ENCODE measurements at regions not wholly inside any gene's neighbourhood (a gene's known extent, or its start where the extent isn't known, plus 50 kb on each side); places are given as distances from the start of the nearest gene placed in this dataset.

GRCh38 chr12:92596383-92596782 is 106.4 kb upstream of the PLEKHG7 start:
- Histone ChIP-seq H3K27me3 (ENCODE audit: control insufficient read depth, insufficient read depth, low read length) (no peaks in the 10 kb centered on the region), H3K27ac (ENCODE audit: low read depth, low read length) (no peak overlapping the region), H3K4me3 (ENCODE audit: low read length) (no peak overlapping the region), H3K36me3 (ENCODE audit: control insufficient read depth, insufficient read depth, low read length) (no peaks in the 10 kb centered on the region), H3K9ac (ENCODE audit: low read length) (peak overlapping the region; percentile 36), H3K4me1 (ENCODE audit: control insufficient read depth, insufficient read depth, low read length) (no peaks in the 10 kb centered on the region)

- Histone ChIP-seq H3K36me3 (ENCODE audit: control insufficient read depth, insufficient read depth, low read length) (no peaks in the 10 kb centered on the region), H3K9ac (ENCODE audit: low read length) (no peak overlapping the region), H3K27me3 (ENCODE audit: control insufficient read depth, insufficient read depth, low read length) (no peaks in the 10 kb centered on the region), H3K27ac (ENCODE audit: low read depth, low read length) (no peak overlapping the region), H3K4me3 (ENCODE audit: low read length) (no peak overlapping the region), H3K4me1 (ENCODE audit: control insufficient read depth, insufficient read depth, low read length) (no peaks in the 10 kb centered on the region)
Measured at GRCh38 chr12:92595663-92596062, 107.1 kb upstream of the PLEKHG7 start.

GRCh38 chr12:92593734-92594402 is 108.9 kb upstream of the PLEKHG7 start:
- Histone ChIP-seq H3K4me3 (ENCODE audit: low read length) (no peak overlapping the region), H3K27me3 (ENCODE audit: control insufficient read depth, insufficient read depth, low read length) (no peaks in the 10 kb centered on the region), H3K27ac (ENCODE audit: low read depth, low read length) (no peak overlapping the region), H3K9ac (ENCODE audit: low read length) (no peak overlapping the region), H3K36me3 (ENCODE audit: control insufficient read depth, insufficient read depth, low read length) (no peaks in the 10 kb centered on the region), H3K4me1 (ENCODE audit: control insufficient read depth, insufficient read depth, low read length) (no peaks in the 10 kb centered on the region)

- Histone ChIP-seq H3K4me1 (ENCODE audit: control insufficient read depth, insufficient read depth, low read length) (no peaks in the 10 kb centered on the region), H3K36me3 (ENCODE audit: control insufficient read depth, insufficient read depth, low read length) (no peaks in the 10 kb centered on the region), H3K27ac (ENCODE audit: low read depth, low read length) (no peak overlapping the region), H3K4me3 (ENCODE audit: low read length) (no peak overlapping the region), H3K27me3 (ENCODE audit: control insufficient read depth, insufficient read depth, low read length) (no peaks in the 10 kb centered on the region), H3K9ac (ENCODE audit: low read length) (no peak overlapping the region)
Measured at GRCh38 chr12:92585115-92585727, 117.6 kb upstream of the PLEKHG7 start.

GRCh38 chr12:92583910-92584309 is 118.9 kb upstream of the PLEKHG7 start:
- H3K27me3 ChIP-seq (ENCODE audit: control insufficient read depth, insufficient read depth, low read length): no peaks in the 10 kb centered on the region
- no peaks in the 10 kb centered on the region for H3K36me3 ChIP-seq (ENCODE audit: control insufficient read depth, insufficient read depth, low read length)
- no peak overlapping the region for H3K9ac ChIP-seq (ENCODE audit: low read length)
- H3K4me3 ChIP-seq (ENCODE audit: low read length): no peak overlapping the region
- H3K27ac ChIP-seq (ENCODE audit: low read depth, low read length): no peak overlapping the region
- no peaks in the 10 kb centered on the region for H3K4me1 ChIP-seq (ENCODE audit: control insufficient read depth, insufficient read depth, low read length)

GRCh38 chr12:92582893-92583292 is 119.9 kb upstream of the PLEKHG7 start:
- Histone ChIP-seq H3K9ac (ENCODE audit: low read length) (no peak overlapping the region), H3K4me1 (ENCODE audit: control insufficient read depth, insufficient read depth, low read length) (no peaks in the 10 kb centered on the region), H3K36me3 (ENCODE audit: control insufficient read depth, insufficient read depth, low read length) (no peaks in the 10 kb centered on the region), H3K27me3 (ENCODE audit: control insufficient read depth, insufficient read depth, low read length) (no peaks in the 10 kb centered on the region), H3K27ac (ENCODE audit: low read depth, low read length) (no peak overlapping the region), H3K4me3 (ENCODE audit: low read length) (no peak overlapping the region)

GRCh38 chr12:92582475-92582874 is 120.3 kb upstream of the PLEKHG7 start:
- H3K9ac ChIP-seq (ENCODE audit: low read length): no peak overlapping the region
- no peak overlapping the region for H3K4me3 ChIP-seq (ENCODE audit: low read length)
- no peaks in the 10 kb centered on the region for H3K4me1 ChIP-seq (ENCODE audit: control insufficient read depth, insufficient read depth, low read length)
- H3K36me3 ChIP-seq (ENCODE audit: control insufficient read depth, insufficient read depth, low read length): no peaks in the 10 kb centered on the region
- no peaks in the 10 kb centered on the region for H3K27me3 ChIP-seq (ENCODE audit: control insufficient read depth, insufficient read depth, low read length)
- H3K27ac ChIP-seq (ENCODE audit: low read depth, low read length): no peak overlapping the region

- Histone ChIP-seq H3K9ac (ENCODE audit: low read length) (no peak overlapping the region), H3K36me3 (ENCODE audit: control insufficient read depth, insufficient read depth, low read length) (no peaks in the 10 kb centered on the region), H3K27ac (ENCODE audit: low read depth, low read length) (no peak overlapping the region), H3K4me3 (ENCODE audit: low read length) (no peak overlapping the region), H3K27me3 (ENCODE audit: control insufficient read depth, insufficient read depth, low read length) (no peaks in the 10 kb centered on the region), H3K4me1 (ENCODE audit: control insufficient read depth, insufficient read depth, low read length) (no peaks in the 10 kb centered on the region)
Measured at GRCh38 chr12:92581604-92582003, 121.2 kb upstream of the PLEKHG7 start.

- H3K4me1 ChIP-seq (ENCODE audit: control insufficient read depth, insufficient read depth, low read length): no peaks in the 10 kb centered on the region
- no peaks in the 10 kb centered on the region for H3K36me3 ChIP-seq (ENCODE audit: control insufficient read depth, insufficient read depth, low read length)
- H3K27ac ChIP-seq (ENCODE audit: low read depth, low read length): no peak overlapping the region
- no peaks in the 10 kb centered on the region for H3K27me3 ChIP-seq (ENCODE audit: control insufficient read depth, insufficient read depth, low read length)
- H3K9ac ChIP-seq (ENCODE audit: low read length): no peak overlapping the region
- H3K4me3 ChIP-seq (ENCODE audit: low read length): no peak overlapping the region
Measured at GRCh38 chr12:92574911-92575570, 127.7 kb upstream of the PLEKHG7 start.

- H3K27me3 ChIP-seq (ENCODE audit: control insufficient read depth, insufficient read depth, low read length): no peaks in the 10 kb centered on the region
- H3K9ac ChIP-seq (ENCODE audit: low read length): no peak overlapping the region
Measured at GRCh38 chr12:92574051-92574783, 128.6 kb upstream of the PLEKHG7 start.

GRCh38 chr12:92573104-92573503 is 129.7 kb upstream of the PLEKHG7 start:
- no peaks in the 10 kb centered on the region for H3K4me1 ChIP-seq (ENCODE audit: control insufficient read depth, insufficient read depth, low read length)
- H3K9ac ChIP-seq (ENCODE audit: low read length): no peak overlapping the region

More at GRCh38 chr12:92574051-92574783, 128.6 kb upstream of the PLEKHG7 start:
- no peaks in the 10 kb centered on the region for H3K36me3 ChIP-seq (ENCODE audit: control insufficient read depth, insufficient read depth, low read length)
- H3K27ac ChIP-seq (ENCODE audit: low read depth, low read length): no peak overlapping the region
- H3K4me1 ChIP-seq (ENCODE audit: control insufficient read depth, insufficient read depth, low read length): no peaks in the 10 kb centered on the region
- no peak overlapping the region for H3K4me3 ChIP-seq (ENCODE audit: low read length)

GRCh38 chr12:92571844-92572543 is 130.8 kb upstream of the PLEKHG7 start:
- no peak overlapping the region for H3K27ac ChIP-seq (ENCODE audit: low read depth, low read length)
- no peaks in the 10 kb centered on the region for H3K27me3 ChIP-seq (ENCODE audit: control insufficient read depth, insufficient read depth, low read length)
- no peak overlapping the region for H3K9ac ChIP-seq (ENCODE audit: low read length)
- H3K4me1 ChIP-seq (ENCODE audit: control insufficient read depth, insufficient read depth, low read length): no peaks in the 10 kb centered on the region
- no peaks in the 10 kb centered on the region for H3K36me3 ChIP-seq (ENCODE audit: control insufficient read depth, insufficient read depth, low read length)
- no peak overlapping the region for H3K4me3 ChIP-seq (ENCODE audit: low read length)

More at GRCh38 chr12:92573104-92573503, 129.7 kb upstream of the PLEKHG7 start:
- H3K4me3 ChIP-seq (ENCODE audit: low read length): no peak overlapping the region
- H3K27ac ChIP-seq (ENCODE audit: low read depth, low read length): no peak overlapping the region
- H3K36me3 ChIP-seq (ENCODE audit: control insufficient read depth, insufficient read depth, low read length): no peaks in the 10 kb centered on the region
- no peaks in the 10 kb centered on the region for H3K27me3 ChIP-seq (ENCODE audit: control insufficient read depth, insufficient read depth, low read length)

All from rectal smooth muscle tissue (tissue), 1 donor.